ENCODE measurements at regions not wholly inside any gene's neighbourhood (a gene's known extent, or its start where the extent isn't known, plus 50 kb on each side); places are given as distances from the start of the nearest gene placed in this dataset.

DNA sequence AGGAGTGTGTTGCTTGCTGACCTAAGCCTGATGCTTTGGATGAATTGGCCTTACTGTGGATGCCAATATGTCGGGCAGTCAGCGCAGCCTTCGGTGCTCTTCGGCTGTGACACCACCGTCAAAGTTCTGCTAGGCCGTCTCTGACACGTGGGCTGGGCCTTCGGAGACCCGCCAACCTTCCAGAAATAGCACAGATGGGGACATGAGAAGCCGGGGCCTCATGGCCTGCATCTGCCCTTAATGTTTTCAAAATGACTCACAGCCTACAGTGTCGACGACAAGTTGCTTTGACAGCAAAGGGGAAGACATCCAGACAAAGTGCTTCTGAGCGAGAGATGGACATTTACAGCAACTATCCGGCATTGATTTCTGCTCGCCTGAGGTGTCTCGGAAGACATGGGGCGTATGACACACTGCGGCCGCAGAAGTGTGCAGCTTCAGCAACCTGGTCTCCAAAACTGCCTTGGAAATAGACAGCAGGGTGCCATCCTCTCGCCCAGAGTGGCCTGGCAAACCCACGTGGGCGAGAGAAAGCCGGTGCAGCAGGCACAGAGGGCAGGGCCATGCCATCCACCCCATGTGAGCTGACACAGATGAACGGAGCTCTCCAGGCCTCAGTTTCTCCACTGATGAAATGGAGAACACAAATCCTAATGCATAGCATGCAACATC lies 94.0 kb upstream of the PPP2R2D start:
- peak in 1 of 2 donors; percentile 38 for DNase-seq (ENCODE audit: low spot score in 2 of 2)
- TF ChIP-seq, protein P1, sequence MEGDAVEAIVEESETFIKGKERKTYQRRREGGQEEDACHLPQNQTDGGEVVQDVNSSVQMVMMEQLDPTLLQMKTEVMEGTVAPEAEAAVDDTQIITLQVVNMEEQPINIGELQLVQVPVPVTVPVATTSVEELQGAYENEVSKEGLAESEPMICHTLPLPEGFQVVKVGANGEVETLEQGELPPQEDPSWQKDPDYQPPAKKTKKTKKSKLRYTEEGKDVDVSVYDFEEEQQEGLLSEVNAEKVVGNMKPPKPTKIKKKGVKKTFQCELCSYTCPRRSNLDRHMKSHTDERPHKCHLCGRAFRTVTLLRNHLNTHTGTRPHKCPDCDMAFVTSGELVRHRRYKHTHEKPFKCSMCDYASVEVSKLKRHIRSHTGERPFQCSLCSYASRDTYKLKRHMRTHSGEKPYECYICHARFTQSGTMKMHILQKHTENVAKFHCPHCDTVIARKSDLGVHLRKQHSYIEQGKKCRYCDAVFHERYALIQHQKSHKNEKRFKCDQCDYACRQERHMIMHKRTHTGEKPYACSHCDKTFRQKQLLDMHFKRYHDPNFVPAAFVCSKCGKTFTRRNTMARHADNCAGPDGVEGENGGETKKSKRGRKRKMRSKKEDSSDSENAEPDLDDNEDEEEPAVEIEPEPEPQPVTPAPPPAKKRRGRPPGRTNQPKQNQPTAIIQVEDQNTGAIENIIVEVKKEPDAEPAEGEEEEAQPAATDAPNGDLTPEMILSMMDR (IDR thresholded peaks at IDR 0.05) = no peak
- no peak for TF ChIP-seq POLR2A (IDR thresholded peaks at IDR 0.05)
- TF ChIP-seq POLR2AphosphoS5 (IDR thresholded peaks at IDR 0.05) = no peak
- no peak for TF ChIP-seq EP300 (IDR thresholded peaks at IDR 0.05)
- WGBS = 73% methylated on average over 21 of the region's 24 CpGs
- Histone ChIP-seq H3K36me3 (no peaks in the 10 kb centered on the region), H3K4me3 (no peak overlapping the region), H3K27ac (no peak overlapping the region), H3K27me3 (peaks cover 28% of the 10 kb centered on the region), H3K4me1 (no peaks in the 10 kb centered on the region), H3K9me3 (no peaks in the 10 kb centered on the region)

DNA sequence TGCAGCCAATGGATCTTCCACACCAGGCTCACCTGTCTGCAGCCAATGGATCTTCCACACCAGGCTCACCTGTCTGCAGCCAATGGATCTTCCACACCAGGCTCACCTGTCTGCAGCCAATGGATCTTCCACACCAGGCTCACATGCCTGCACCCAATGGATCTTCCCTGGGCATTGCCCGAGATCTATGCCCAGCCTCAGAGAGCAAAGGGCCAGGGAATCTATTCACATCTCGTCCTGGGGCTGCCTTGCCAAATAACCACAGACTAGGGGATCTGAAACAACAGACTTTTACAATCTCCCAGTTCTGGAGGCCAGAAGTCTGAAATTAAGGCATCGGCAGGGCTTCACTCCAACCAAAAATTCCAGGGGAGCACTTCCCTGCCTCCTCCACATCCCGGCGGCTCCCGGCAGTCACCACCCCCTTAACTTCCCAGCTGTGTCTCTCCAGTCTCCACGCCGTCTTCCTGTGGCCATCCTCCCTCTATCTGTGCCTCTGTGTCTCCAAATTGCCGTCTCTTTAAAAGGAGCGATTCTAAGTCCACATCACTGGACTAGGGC lies 92.4 kb upstream of the PPP2R2D start:
- TF ChIP-seq EP300 (IDR thresholded peaks at IDR 0.05) (no peak), POLR2A (IDR thresholded peaks at IDR 0.05) (no peak), POLR2AphosphoS5 (IDR thresholded peaks at IDR 0.05) (no peak)
- TF ChIP-seq, protein P1 (IDR thresholded peaks at IDR 0.05) = no peak
- 64% methylated on average over 9 of the region's 10 CpGs for WGBS
- Histone ChIP-seq H3K27ac (no peak overlapping the region), H3K9me3 (no peaks in the 10 kb centered on the region), H3K36me3 (no peaks in the 10 kb centered on the region), H3K4me3 (no peak overlapping the region), H3K4me1 (no peaks in the 10 kb centered on the region), H3K27me3 (peaks cover 29% of the 10 kb centered on the region)
- DNase-seq (ENCODE audit: low spot score in 2 of 2) = peak in 1 of 2 donors; percentile 26

DNA sequence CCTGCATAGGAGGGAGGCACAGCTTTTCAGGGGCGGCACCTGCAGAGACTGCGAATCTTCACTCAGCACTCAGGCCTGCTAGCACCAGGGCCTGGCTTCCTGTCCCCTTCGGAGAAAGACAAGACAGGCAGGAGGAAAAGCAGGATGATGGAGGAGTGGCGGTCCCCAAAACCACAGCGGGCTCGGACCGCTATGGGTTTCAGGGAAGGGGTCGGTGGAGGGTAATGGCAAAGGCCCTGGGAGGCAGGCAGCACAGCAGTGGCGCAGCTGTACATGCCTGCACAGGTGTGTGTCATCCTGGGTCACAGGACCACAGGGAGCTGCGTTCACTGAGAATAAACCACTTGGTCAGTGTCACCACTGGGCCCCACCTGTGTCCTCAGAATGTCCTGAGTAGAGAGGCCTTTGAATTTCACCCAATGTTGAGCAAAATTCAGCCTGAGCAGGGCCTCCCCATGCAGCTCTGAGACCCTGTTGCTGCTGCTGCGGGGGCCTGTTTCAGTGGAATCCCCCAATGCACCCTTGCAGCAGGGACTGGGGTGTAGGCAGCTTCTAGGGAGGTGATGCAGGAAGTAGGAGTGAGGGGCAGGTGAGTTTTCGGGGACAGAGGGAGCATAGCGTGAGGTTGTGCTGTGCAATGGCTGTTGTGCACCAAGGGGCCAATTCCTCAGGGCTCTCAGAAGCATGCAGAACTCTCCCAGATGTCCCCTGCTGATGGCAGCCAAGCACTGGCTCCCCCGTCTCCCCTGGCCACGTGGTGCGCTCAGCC lies 90.6 kb upstream of the PPP2R2D start:
- H3K27ac ChIP-seq = no peak overlapping the region
- H3K27me3 ChIP-seq = peaks cover 29% of the 10 kb centered on the region
- H3K4me3 ChIP-seq = no peak overlapping the region
- TF ChIP-seq POLR2AphosphoS5 (IDR thresholded peaks at IDR 0.05) (no peak), EP300 (IDR thresholded peaks at IDR 0.05) (no peak), POLR2A (IDR thresholded peaks at IDR 0.05) (no peak)
- TF ChIP-seq, protein P1 (IDR thresholded peaks at IDR 0.05) = no peak
- no peaks in the 10 kb centered on the region for H3K36me3 ChIP-seq
- DNase-seq (ENCODE audit: low spot score in 2 of 2) = peak in 1 of 2 donors; percentile 63
- H3K4me1 ChIP-seq = no peaks in the 10 kb centered on the region
- whole genome bisulfite sequencing = 80% methylated on average over 13 of the region's 16 CpGs
- H3K9me3 ChIP-seq = no peaks in the 10 kb centered on the region

DNA sequence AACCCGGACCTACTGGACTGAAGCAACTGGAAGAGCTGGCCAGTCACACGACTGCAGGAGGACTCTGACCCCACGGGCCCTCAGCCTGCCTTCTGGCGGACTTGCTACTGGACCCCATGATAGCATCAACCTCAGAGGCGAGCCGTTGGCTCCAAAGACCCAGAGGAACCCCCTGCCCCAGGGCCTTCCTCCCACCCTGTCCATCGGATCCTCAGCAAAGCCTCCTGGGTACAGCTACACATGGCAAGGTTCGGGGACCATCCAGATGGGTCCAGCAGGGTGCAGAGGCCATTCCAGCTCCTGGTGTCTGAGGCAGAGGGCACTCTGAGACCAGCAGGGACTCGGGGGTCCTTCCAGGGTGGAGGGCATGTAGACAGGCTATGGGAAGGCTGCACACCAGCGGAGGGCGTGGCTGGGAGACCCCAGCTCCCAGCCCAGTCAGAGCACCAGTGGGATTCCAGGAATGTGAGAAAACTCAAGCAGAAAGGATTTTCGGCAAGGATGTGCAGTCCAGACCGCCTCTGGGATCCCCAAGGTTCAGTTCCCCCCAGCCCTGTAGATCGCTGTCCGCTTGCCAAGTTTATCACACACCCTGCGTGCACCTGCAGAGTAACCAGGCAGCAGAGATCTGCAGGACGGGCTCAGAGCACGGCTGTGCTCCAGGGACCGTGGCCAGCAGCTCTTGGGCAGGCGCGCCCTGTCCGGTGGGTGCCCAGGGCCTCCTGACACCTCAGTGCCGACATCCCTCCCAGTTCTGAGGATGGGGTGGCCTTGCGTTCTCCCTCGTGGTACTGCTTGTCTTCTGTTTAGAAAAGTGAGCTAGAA lies 89.8 kb upstream of the PPP2R2D start:
- TF ChIP-seq POLR2AphosphoS5 (IDR thresholded peaks at IDR 0.05) (no peak), EP300 (IDR thresholded peaks at IDR 0.05) (no peak), POLR2A (IDR thresholded peaks at IDR 0.05) (no peak)
- TF ChIP-seq, protein P1 (IDR thresholded peaks at IDR 0.05) = no peak
- Histone ChIP-seq H3K4me3 (no peak overlapping the region), H3K27ac (no peak overlapping the region), H3K36me3 (no peaks in the 10 kb centered on the region), H3K9me3 (no peaks in the 10 kb centered on the region), H3K27me3 (peaks cover 34% of the 10 kb centered on the region), H3K4me1 (no peaks in the 10 kb centered on the region)
- 87% methylated on average over 12 of the region's 25 CpGs for WGBS
- DNase-seq (ENCODE audit: low spot score in 2 of 2) = peak in 1 of 2 donors; percentile 59

Data from suprapubic skin (tissue), 4 donors.